IMR-90 (cell line): ENCODE measurements at regions not wholly inside any gene's neighbourhood (a gene's known extent, or its start where the extent isn't known, plus 50 kb on each side); places are given as distances from the start of the nearest gene placed in this dataset.

Experiments
- ATAC-seq: fragments of 200-7000 bp; cut with Tn5 transposase; 2 replicates; pipeline ENCODE4 v1.9.1; 2020; ENCODE audit warnings: low read depth, mild to moderate bottlenecking, moderate library complexity
- BruUV-seq: library from RNA; stranded (reverse); fragments of 400-500 nt; replicated peaks from 2 replicates; lab custom pipeline; 2021; lab: Mats Ljungman, UMichigan
- CTCF ChIA-PET: fragments of 300-600 bp; formaldehyde crosslinking; extraction: SDS; loops from one replicate; lab custom pipeline; 2021; ENCODE audit warnings: antibody characterized with exemption; lab: Yijun Ruan, JAX
- POLR2A ChIA-PET: fragments of 300-600 bp; sonication (Branson Sonifier 250); formaldehyde crosslinking; loops from one replicate; lab custom pipeline; 2022; ENCODE audit warnings: antibody characterized with exemption; ENCODE audit not compliant: unreplicated experiment; lab: Charles Lee
- DNase-seq: peaks from one replicate; pipeline ENCODE4 v3.0.0; 2013
- H2AFZ ChIP-seq: replicated peaks from 2 replicates; pipeline ENCODE3; 2013; ENCODE audit warnings: low read length, mild to moderate bottlenecking; ENCODE audit not compliant: poor library complexity
- H2AK5ac ChIP-seq: 2 replicates; pipeline ENCODE4 v1.6.1; 2013; ENCODE audit warnings: low read depth, low read length, inconsistent platforms
- H2AK9ac ChIP-seq: replicated peaks from 2 replicates; pipeline ENCODE3; 2013; ENCODE audit warnings: mild to moderate bottlenecking, low read depth, low read length, moderate library complexity; ENCODE audit not compliant: poor library complexity
- H2BK120ac ChIP-seq: 2 replicates; pipeline ENCODE4 v1.6.1; 2013; ENCODE audit warnings: low read depth, low read length, inconsistent platforms
- H2BK15ac ChIP-seq: 3 replicates; pipeline ENCODE4 v1.6.1; 2013; ENCODE audit warnings: low read depth, low read length, inconsistent platforms
- H2BK20ac ChIP-seq: 2 replicates; pipeline ENCODE4 v1.6.1; 2013; ENCODE audit warnings: low read depth, mild to moderate bottlenecking, inconsistent platforms, low read length, moderate library complexity
- H2BK5ac ChIP-seq: 2 replicates; pipeline ENCODE4 v1.6.1; 2013; ENCODE audit warnings: mild to moderate bottlenecking, low read depth, low read length, inconsistent platforms; ENCODE audit not compliant: poor library complexity, severe bottlenecking
- H3K14ac ChIP-seq: replicated peaks from 2 replicates; pipeline ENCODE4 v1.6.1; 2013; ENCODE audit warnings: low read depth, low read length, inconsistent platforms
- H3K18ac ChIP-seq: 2 replicates; pipeline ENCODE4 v1.6.1; 2013; ENCODE audit warnings: low read depth, low read length, control low read depth
- H3K23ac ChIP-seq: 2 replicates; pipeline ENCODE4 v1.6.1; 2013; ENCODE audit warnings: low read depth, low read length, inconsistent platforms
- H3K27ac ChIP-seq: 2 replicates; pipeline ENCODE4 v1.5.1; 2013; ENCODE audit warnings: mild to moderate bottlenecking, control low read depth, low read length; ENCODE audit not compliant: insufficient read depth
- H3K27me3 ChIP-seq: 2 replicates; pipeline ENCODE4 v1.6.1; 2013; ENCODE audit warnings: low read length; ENCODE audit not compliant: control insufficient read depth, insufficient read depth
- H3K36me3 ChIP-seq: 2 replicates; pipeline ENCODE4 v1.6.1; 2013; ENCODE audit warnings: low read length, mixed read lengths; ENCODE audit not compliant: control insufficient read depth, insufficient read depth
- H3K4ac ChIP-seq: 2 replicates; pipeline ENCODE4 v1.6.1; 2013; ENCODE audit warnings: low read depth, low read length, inconsistent platforms
- H3K4me1 ChIP-seq: 2 replicates; pipeline ENCODE4 v1.6.1; 2013; ENCODE audit warnings: low read length, mixed read lengths; ENCODE audit not compliant: control insufficient read depth, insufficient read depth
- H3K4me2 ChIP-seq: 2 replicates; pipeline ENCODE4 v1.6.1; 2013; ENCODE audit warnings: low read depth, mild to moderate bottlenecking, control low read depth, low read length, moderate library complexity
- H3K4me3 ChIP-seq: 2 replicates; pipeline ENCODE4 v1.5.1; 2013; ENCODE audit warnings: low read depth, mild to moderate bottlenecking, control low read depth, low read length, moderate library complexity; ENCODE audit not compliant: insufficient read depth
- H3K56ac ChIP-seq: 2 replicates; pipeline ENCODE4 v1.6.1; 2013; ENCODE audit warnings: low read length, inconsistent platforms; ENCODE audit not compliant: insufficient read depth; ENCODE audit errors: extremely low read depth
- H3K79me1 ChIP-seq, 2 experiments: 2 replicates each; pipeline ENCODE4 v1.6.1; 2013; ENCODE audit warnings: low read length in 2 of 2, inconsistent platforms in 1 of 2, low read depth in 1 of 2
- H3K9ac ChIP-seq: 2 replicates; pipeline ENCODE4 v1.6.1; 2013; ENCODE audit warnings: low read depth, low read length, control low read depth
- H3K9me1 ChIP-seq: 2 replicates; pipeline ENCODE4 v1.6.1; 2013; ENCODE audit warnings: low read length, inconsistent platforms; ENCODE audit not compliant: insufficient read depth
- H3K9me3 ChIP-seq: 2 replicates; pipeline ENCODE4 v1.6.1; 2013; ENCODE audit warnings: low read length; ENCODE audit not compliant: control insufficient read depth, insufficient read depth
- H4K20me1 ChIP-seq: 2 replicates; pipeline ENCODE4 v1.6.1; 2013; ENCODE audit warnings: low read length, inconsistent platforms; ENCODE audit not compliant: insufficient read depth
- H4K5ac ChIP-seq: 2 replicates; pipeline ENCODE4 v1.6.1; 2013; ENCODE audit warnings: mild to moderate bottlenecking, low read depth, low read length, control low read depth
- H4K8ac ChIP-seq, 2 experiments: 2 replicates each; pipeline ENCODE4 v1.6.1; 2013; ENCODE audit warnings: low read depth in 2 of 2, low read length in 2 of 2, control low read depth in 1 of 2, inconsistent platforms in 1 of 2
- H4K91ac ChIP-seq: 2 replicates; pipeline ENCODE4 v1.6.1; 2013; ENCODE audit warnings: low read depth, low read length, inconsistent platforms; ENCODE audit not compliant: insufficient read depth
- CEBPB ChIP-seq: IDR thresholded peaks from 2 replicates; pipeline ENCODE4 v1.6.1; 2012; ENCODE audit warnings: low read depth, low read length, improper control_type of control experiment
- NFE2L2 ChIP-seq: fragments of 150-350 bp; IDR thresholded peaks from 2 replicates; pipeline ENCODE4 v1.6.1; 2016; ENCODE audit warnings: low read depth, mild to moderate bottlenecking, low read length
- RCOR1 ChIP-seq: IDR thresholded peaks from 2 replicates; pipeline ENCODE4 v1.6.1; 2012; ENCODE audit warnings: mild to moderate bottlenecking, low read length, improper control_type of control experiment; ENCODE audit not compliant: insufficient replicate concordance
- whole genome bisulfite sequencing, 2 experiments: methylation state at CpG; one replicate each; pipeline versions ENCODE4 v1.1.5 to v1.1.7; 2013; ENCODE audit warnings: missing lambda C conversion rate in 2 of 2; ENCODE audit not compliant: insufficient read length in 1 of 2; ENCODE audit errors: extremely low coverage in 2 of 2; 5-methylcytosine and 5-hydroxymethylcytosine counted together
- dilution Hi-C: fragments of 300-500 bp; cut with HindIII; formaldehyde crosslinking; loops from one replicate; pipeline ENCODE4 v1.14.3; 2018; ENCODE audit warnings: low sequenced_read_pairs; ENCODE audit not compliant: unreplicated experiment
- in situ Hi-C: fragments of 300-500 bp; cut with MboI; formaldehyde crosslinking; loops from 3 replicates; pipeline ENCODE4 v1.14.3; 2019; ENCODE audit warnings: low sequenced_read_pairs, inconsistent platforms, mixed read lengths
- intact Hi-C: fragments of 100-400 bp; cut with micrococcal nuclease; formaldehyde crosslinking; loops from 2 replicates; pipeline ENCODE4 v1.10.0; 2022
- TF ChIP-seq, protein P1 (sequence below): fragments of 150-350 bp; IDR thresholded peaks from 2 replicates; pipeline ENCODE4 v1.6.1; 2016; ENCODE audit warnings: low read depth, mild to moderate bottlenecking, low read length, moderate library complexity, borderline replicate concordance

DNA sequence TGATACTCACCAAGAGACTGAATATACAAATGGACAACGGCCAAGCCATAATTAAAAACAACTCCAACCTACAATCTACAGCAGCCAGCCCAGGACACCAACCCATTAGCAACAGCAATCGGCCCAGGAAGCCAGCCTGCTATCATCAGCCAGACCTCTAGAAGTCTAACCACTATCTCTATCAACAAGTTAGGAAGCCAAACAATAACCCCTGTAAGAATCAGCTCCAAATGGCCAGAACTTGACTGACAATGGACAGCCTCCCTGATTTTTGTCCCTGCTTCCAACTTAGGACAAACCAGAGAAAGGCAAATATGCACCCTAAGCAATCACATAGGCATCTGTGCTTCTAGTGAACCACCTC is 511.8 kb upstream of the JARID2 start:
- 100% methylated on average over 1 of the region's 2 CpGs; no CpG with 5 or more reads in 1 of the 2 experiments for WGBS, 2 experiments
- CTCF ChIA-PET: no interaction called here
- no peaks in the 10 kb centered on the region for H3K9me3 ChIP-seq
- H2AK5ac ChIP-seq: peak overlapping the region; percentile 74
- H3K9me1 ChIP-seq: peaks cover 16% of the 10 kb centered on the region
- peak overlapping the region; percentile 84 for H3K14ac ChIP-seq
- in situ Hi-C loops (no loop called here), dilution Hi-C loops (no loop called here), intact Hi-C loops (no loop called here)
- H3K4me2 ChIP-seq: no peak overlapping the region
- BruUV-seq: no TSS peak
- peaks cover 18% of the 10 kb centered on the region for H3K4me1 ChIP-seq
- H2BK15ac ChIP-seq: peak overlapping the region; percentile 87
- H4K20me1 ChIP-seq: no peaks in the 10 kb centered on the region
- TF ChIP-seq, protein P1, sequence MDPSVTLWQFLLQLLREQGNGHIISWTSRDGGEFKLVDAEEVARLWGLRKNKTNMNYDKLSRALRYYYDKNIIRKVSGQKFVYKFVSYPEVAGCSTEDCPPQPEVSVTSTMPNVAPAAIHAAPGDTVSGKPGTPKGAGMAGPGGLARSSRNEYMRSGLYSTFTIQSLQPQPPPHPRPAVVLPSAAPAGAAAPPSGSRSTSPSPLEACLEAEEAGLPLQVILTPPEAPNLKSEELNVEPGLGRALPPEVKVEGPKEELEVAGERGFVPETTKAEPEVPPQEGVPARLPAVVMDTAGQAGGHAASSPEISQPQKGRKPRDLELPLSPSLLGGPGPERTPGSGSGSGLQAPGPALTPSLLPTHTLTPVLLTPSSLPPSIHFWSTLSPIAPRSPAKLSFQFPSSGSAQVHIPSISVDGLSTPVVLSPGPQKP: no peak
- TF ChIP-seq RCOR1 (no peak), CEBPB (no peak), NFE2L2 (no peak)
- peak overlapping the region; percentile 78 for H2BK120ac ChIP-seq
- peak overlapping the region; percentile 1; the same call in 1 of the 2 replicates for H3K23ac ChIP-seq
- POLR2A ChIA-PET: interaction anchor here (0.6 kb wide), 1 partner anchor 72 kb away, joined by 3 read pairs; no protein-coding TSS in a partner anchor
- H2BK5ac ChIP-seq: peak overlapping the region; percentile 70
- H2AFZ ChIP-seq: no peak overlapping the region
- peak overlapping the region; percentile 8; the same call in 1 of the 2 replicates for H4K5ac ChIP-seq
- no peak for DNase-seq
- no peak for ATAC-seq
- peak overlapping the region; percentile 6; the same call in 1 of the 2 replicates for H3K18ac ChIP-seq
- peak overlapping the region; percentile 11 to 74; a peak in 3 of 4 replicates for H4K8ac ChIP-seq
- peak overlapping the region; percentile 76 for H3K4ac ChIP-seq
- H3K27me3 ChIP-seq: no peaks in the 10 kb centered on the region
- no peak overlapping the region for H3K9ac ChIP-seq
- peak overlapping the region; percentile 20 for H2AK9ac ChIP-seq
- no peaks in the 10 kb centered on the region for H3K79me1 ChIP-seq
- no peak overlapping the region for H3K27ac ChIP-seq
- H4K91ac ChIP-seq: peak overlapping the region; percentile 61
- no peaks in the 10 kb centered on the region for H3K36me3 ChIP-seq
- peak overlapping the region; percentile 89 for H2BK20ac ChIP-seq
- no peak overlapping the region; the same call in 1 of the 2 replicates for H3K56ac ChIP-seq
- H3K4me3 ChIP-seq: no peak overlapping the region
